Retinal pigment epithelial cell (primary cell): ENCODE measurements at regions not wholly inside any gene's neighbourhood (a gene's known extent, or its start where the extent isn't known, plus 50 kb on each side); places are given as distances from the start of the nearest gene placed in this dataset.

Source experiments
- DNase-seq: peaks from one replicate; pipeline ENCODE4 v3.0.0-alpha.2; 2010; ENCODE audit warnings: low read depth
- H3K4me3 ChIP-seq: 2 replicates; pipeline ENCODE4 v1.5.1; 2011; ENCODE audit warnings: mild to moderate bottlenecking, low read length, control low read depth, moderate library complexity
- TF ChIP-seq, protein P1 (sequence below): conservative IDR thresholded peaks from 2 replicates; pipeline ENCODE4 v1.5.1; 2011; ENCODE audit warnings: low read depth, low read length, control low read depth, inconsistent platforms

GRCh38 chr2:221810650-221811049, 238.5 kb upstream of the EPHA4 start:
- no peak overlapping the region for H3K4me3 ChIP-seq
- TF ChIP-seq, protein P1, sequence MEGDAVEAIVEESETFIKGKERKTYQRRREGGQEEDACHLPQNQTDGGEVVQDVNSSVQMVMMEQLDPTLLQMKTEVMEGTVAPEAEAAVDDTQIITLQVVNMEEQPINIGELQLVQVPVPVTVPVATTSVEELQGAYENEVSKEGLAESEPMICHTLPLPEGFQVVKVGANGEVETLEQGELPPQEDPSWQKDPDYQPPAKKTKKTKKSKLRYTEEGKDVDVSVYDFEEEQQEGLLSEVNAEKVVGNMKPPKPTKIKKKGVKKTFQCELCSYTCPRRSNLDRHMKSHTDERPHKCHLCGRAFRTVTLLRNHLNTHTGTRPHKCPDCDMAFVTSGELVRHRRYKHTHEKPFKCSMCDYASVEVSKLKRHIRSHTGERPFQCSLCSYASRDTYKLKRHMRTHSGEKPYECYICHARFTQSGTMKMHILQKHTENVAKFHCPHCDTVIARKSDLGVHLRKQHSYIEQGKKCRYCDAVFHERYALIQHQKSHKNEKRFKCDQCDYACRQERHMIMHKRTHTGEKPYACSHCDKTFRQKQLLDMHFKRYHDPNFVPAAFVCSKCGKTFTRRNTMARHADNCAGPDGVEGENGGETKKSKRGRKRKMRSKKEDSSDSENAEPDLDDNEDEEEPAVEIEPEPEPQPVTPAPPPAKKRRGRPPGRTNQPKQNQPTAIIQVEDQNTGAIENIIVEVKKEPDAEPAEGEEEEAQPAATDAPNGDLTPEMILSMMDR: no peak
- DNase-seq: no peak

GRCh38 chr2:221810245-221810644, 238.1 kb upstream of the EPHA4 start:
- DNase-seq: no peak
- H3K4me3 ChIP-seq: no peak overlapping the region
- TF ChIP-seq, protein P1: no peak

GRCh38 chr2:221808488-221808887, 236.4 kb upstream of the EPHA4 start:
- TF ChIP-seq, protein P1: no peak
- DNase-seq: no peak
- H3K4me3 ChIP-seq: no peak overlapping the region

GRCh38 chr2:221807706-221808105, 235.6 kb upstream of the EPHA4 start:
- no peak for DNase-seq
- no peak overlapping the region for H3K4me3 ChIP-seq
- TF ChIP-seq, protein P1: no peak

- TF ChIP-seq, protein P1: no peak
- DNase-seq: no peak
- H3K4me3 ChIP-seq: no peak overlapping the region
Measured at GRCh38 chr2:221802089-221802488, 230.0 kb upstream of the EPHA4 start.

- no peak for DNase-seq
- no peak overlapping the region for H3K4me3 ChIP-seq
- TF ChIP-seq, protein P1: no peak
Measured at GRCh38 chr2:221792971-221793521, 220.9 kb upstream of the EPHA4 start.

DNA sequence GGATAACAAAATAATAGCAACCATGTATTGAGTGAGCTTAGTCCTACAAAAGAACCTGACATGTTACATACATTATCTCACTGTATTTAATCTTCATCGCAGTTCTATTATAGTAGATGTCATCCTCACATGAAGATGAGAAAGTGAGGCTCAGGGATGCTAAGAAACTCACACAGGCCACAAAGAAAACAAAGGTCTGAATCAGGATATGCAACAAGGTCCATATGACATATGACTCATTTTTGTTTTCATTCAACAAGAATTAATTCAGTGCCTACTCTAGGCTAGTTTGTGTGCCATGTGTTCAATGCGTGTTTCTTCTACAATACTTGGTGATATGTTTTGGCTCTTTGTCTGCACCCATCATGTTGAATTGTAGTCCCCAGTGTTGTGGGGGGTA, 219.7 kb upstream of the EPHA4 start:
- H3K4me3 ChIP-seq: no peak overlapping the region
- no peak for DNase-seq
- TF ChIP-seq, protein P1: no peak
